Activated CD8-positive, alpha-beta memory T cell treated with anti-CD3 and anti-CD28 coated beads for 48 hours (primary cell): ENCODE measurements at regions not wholly inside any gene's neighbourhood (a gene's known extent, or its start where the extent isn't known, plus 50 kb on each side); places are given as distances from the start of the nearest gene placed in this dataset.
"Not testable (repeated sequence)": the region's sequence is repeated elsewhere in the genome, so short reads cannot be mapped to it uniquely, and the experiment has no call there.

Experiments
- DNase-seq, 3 experiments: peaks; one replicate each; pipeline ENCODE4 v3.0.0-alpha.2; 2020; ENCODE audit warnings: low read depth in 2 of 3, low spot score in 2 of 3

DNA sequence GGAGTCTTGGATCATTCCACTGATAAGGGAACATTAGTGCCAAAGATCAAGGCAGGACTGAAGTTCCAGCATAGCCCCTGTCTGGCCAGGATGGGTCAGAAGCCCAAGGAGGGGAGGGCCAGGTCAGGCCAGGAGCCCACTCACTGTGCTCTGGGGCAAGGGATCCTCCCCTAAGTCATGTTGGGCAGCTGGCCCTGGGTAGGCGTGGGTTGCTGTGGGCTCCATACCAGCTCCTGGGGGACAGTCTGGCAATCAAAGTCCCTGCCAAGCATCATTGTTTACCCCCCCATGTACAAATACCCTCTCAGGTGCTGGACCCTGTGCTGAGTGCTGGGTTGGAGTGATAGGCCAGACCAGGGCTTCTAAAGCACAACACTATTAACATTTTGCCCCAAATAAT, 130.5 kb downstream of the IRX5 start:
- no peak for DNase-seq

- DNase-seq, result no peak
Observed at GRCh38 chr16:55062442-55062841, 131.8 kb downstream of the IRX5 start.

DNA sequence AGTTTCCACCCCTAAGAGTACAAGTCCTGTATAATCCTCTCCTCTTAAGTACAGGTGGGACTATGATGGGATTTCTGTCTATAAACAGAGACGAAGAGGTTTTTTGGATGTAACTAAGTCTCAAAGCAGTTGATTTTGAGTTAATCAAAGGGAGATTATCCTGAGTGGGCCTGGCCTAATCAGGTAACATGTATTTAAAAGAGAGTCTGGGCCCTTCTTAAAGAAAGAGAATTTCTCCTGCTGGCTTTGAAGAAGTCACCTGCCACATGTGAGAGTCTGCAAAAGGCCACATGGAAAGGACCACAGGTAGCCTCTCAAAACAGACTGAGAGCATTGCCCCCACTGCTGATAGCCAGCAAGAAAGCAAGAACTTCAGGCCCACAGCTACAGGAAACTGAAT, 142.3 kb downstream of the IRX5 start:
- DNase-seq, result no peak

GRCh38 chr16:55073830-55074229, 143.2 kb downstream of the IRX5 start:
- DNase-seq, result no peak

GRCh38 chr16:55075208-55075607, 144.5 kb downstream of the IRX5 start:
- not testable (repeated sequence) for DNase-seq

- DNase-seq, result no peak
Observed at GRCh38 chr16:55076053-55076452, 145.4 kb downstream of the IRX5 start.

DNA sequence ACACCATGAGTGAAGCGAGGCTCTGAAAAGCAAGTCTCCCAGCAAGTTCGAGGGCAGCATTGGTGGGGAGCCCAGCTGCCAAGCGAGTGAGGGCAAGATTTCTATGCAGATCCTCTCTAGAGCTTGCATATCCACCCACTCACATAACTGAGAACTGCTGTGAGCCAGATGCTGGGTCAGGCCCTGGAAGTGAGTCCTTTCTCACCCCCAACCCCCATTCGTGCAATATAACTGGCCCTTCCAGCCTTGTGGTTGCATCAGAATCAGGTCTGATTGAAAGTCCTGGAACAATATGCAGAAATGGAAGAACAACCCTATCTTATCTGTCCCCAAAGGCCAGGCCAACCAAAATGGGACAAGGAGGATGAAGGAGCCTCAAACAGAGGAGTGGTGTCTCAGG, 146.6 kb downstream of the IRX5 start:
- DNase-seq, result no peak

GRCh38 chr16:55078153-55078552, 147.5 kb downstream of the IRX5 start:
- DNase-seq, result no peak

GRCh38 chr16:55078699-55079410, 148.2 kb downstream of the IRX5 start:
- no peak for DNase-seq

DNA sequence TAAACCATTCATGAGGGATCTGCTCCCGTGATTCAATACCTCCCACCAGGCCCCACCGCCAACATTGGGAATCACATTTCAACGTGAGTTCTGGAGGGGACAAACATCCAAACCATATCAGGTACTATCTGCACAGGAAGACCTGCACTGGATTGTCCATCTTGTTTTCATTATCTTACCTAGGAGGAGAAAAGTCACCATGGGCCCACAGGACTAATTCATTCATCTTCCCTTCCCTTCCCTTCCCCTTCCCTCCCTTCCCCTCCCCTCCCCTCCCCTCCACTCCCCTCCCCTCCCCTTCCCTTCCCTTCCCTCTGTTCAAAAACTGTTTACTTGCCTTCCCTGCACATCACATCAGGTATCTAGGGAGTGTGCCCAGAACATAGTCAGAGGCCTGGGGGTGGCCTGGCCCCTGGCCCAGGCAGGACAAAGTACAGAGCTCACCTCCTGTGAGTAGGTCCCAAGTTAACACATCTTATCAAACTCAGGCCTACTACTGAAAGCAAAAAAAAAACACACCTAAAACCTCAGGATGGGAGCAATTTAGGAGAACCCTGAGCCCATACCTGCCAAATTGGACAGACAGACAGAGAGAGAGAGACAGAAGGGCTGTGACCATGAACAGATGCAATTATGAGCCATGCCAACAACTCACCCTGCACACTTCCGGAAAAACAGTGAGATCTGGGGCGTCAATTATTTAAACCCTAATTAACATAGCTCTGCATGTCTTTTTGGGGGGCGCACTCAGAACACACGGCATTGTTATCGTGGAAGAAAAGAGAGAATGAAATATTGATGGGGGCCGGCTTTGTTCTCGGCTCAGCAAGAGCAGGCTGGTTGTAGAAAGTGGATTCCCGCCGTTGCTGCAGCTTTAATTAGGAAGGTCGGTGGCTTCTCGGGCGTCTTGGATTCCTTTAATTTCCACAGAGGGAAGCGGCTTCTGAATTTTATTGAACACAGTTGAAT, 151.2 kb downstream of the IRX5 start:
- DNase-seq, result no peak

- DNase-seq, result no peak
Observed at GRCh38 chr16:55082591-55082976, 151.9 kb downstream of the IRX5 start.

DNA sequence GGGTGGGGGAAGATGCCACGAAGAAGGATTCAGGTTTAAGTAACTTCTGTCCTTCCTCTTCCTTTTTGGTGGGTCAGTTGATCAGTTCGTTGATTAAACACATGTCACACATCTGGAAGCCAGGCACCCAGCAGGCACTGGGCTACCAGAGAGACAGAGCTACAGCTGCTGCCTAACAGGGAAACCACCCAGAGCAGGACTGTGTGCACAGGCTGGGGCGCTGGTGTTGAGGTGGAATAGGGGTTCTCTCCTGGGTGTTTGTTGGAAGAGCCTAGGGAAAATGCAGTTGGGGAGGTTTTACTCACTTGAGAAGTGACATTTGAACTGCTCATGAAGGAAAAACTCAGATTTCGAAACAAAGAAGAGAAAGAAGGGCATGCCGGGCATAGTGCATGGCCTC, 152.4 kb downstream of the IRX5 start:
- no peak for DNase-seq

DNA sequence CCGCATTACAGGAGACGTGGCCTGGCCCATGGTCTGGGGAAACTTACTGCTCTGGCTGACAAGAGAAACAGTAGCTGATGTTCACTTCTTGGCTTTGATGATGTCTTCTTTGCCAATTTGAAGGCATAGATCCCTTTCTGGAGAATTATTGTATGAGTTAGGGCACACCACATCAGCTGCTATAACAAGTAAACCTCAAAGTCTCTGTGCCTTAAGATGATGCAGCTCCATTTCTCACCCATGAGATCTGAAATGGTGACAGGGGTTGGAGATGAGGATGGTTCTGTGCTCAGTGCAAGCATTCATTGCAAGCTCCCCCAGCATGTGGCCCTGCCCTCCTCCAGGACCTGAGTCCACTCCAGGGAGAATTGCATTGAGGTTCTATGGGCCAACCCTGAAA, 157.4 kb downstream of the IRX5 start:
- no peak for DNase-seq

GRCh38 chr16:55089600-55089999, 158.9 kb downstream of the IRX5 start:
- no peak for DNase-seq

DNA sequence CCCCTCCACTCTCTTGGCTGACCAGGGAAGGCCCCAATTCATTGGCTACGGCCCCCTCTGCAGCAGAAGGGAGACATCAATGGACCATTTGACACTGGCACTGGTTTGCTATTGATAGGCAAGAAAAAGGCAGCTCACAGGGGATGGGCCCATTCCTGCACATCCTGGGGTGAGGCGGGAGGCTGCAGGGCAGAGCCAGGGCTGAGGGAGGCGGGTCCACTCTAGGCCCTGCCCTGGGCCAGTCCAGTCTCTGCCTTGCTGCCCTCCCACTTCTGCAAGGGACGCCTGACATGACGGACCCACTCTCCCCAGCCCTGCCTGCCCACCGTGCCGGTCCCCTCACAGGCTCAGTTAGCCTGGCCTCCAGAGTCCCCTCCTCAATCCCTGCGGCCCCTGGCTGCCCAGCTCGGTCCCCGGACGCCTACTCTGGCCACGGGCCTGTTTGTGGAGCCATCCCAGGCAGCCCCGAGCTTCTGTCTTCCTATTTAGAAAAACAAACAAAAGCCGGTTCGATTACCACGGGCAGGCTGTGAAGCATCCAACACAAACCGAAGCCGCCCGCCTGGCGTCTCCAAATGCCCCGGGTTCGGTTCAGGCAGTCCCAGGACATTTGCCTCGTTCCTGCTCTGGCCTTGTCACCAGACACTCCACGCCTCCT, 160.7 kb downstream of the IRX5 start:
- no peak for DNase-seq

- DNase-seq, result no peak
Observed at GRCh38 chr16:55091871-55092230, 161.2 kb downstream of the IRX5 start.

DNA sequence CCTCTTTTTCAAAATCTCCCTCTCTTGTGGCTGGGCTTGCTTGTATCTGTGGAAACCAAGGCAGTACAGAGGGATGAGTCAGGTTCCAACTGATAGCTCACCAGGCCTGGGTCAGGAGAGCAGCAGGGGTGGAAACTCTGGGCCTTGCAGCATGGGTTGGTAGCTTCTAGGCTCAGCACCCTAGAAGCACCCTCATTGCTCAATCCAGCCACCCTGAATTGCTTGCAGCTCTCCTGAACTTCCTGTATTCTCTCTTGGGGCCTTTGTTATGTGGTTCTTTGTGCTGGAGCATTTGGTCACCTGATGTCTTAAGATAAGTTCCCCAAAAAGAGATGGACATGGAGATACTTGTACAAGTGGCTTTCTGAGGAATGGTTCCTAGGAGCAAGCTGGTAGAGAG, 169.4 kb downstream of the IRX5 start:
- DNase-seq, result no peak

- DNase-seq, result no peak
Observed at GRCh38 chr16:55101026-55101425, 170.4 kb downstream of the IRX5 start.

GRCh38 chr16:55102077-55102476, 171.4 kb downstream of the IRX5 start:
- no peak for DNase-seq

DNA sequence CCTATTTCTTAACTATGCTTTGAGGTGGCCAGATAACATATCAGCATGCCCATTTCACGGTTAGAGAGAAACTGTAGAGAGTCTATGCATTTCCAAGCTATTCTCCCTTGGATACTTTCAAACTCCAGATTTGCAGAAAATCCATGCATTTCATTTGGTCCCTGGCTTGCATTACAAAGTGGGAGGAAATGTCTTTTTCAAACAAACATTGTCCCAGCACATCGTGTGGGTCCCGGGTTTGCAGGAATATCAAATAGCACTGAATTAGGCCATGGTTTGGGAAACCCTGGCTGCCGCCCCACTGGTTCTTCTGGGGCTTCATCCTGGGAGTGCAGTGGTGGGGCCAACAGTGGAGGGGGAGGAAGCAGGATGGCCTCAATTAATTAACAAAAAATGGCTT, 171.9 kb downstream of the IRX5 start:
- no peak for DNase-seq

GRCh38 chr16:55107851-55108250, 177.2 kb downstream of the IRX5 start:
- DNase-seq, result no peak

GRCh38 chr16:55113210-55113609, 182.5 kb downstream of the IRX5 start:
- DNase-seq, result no peak
